D721Med (cell line): ENCODE measurements at regions not wholly inside any gene's neighbourhood (a gene's known extent, or its start where the extent isn't known, plus 50 kb on each side); places are given as distances from the start of the nearest gene placed in this dataset.

Experiments
- DNase-seq: peaks from one replicate; pipeline ENCODE4 v3.0.0; 2011; ENCODE audit warnings: low spot score; ENCODE audit not compliant: insufficient read length
- FAIRE-seq: peaks from 2 replicates; lab custom pipeline; 2011; peaks lifted over from hg19 to GRCh38; lab: Jason Lieb, UNC
- TF ChIP-seq, protein P1 (sequence below): IDR thresholded peaks from 2 replicates; pipeline ENCODE4 v1.5.1; 2012; ENCODE audit warnings: mild to moderate bottlenecking, control low read depth; ENCODE audit not compliant: insufficient read depth; ENCODE audit errors: missing control alignments

DNA sequence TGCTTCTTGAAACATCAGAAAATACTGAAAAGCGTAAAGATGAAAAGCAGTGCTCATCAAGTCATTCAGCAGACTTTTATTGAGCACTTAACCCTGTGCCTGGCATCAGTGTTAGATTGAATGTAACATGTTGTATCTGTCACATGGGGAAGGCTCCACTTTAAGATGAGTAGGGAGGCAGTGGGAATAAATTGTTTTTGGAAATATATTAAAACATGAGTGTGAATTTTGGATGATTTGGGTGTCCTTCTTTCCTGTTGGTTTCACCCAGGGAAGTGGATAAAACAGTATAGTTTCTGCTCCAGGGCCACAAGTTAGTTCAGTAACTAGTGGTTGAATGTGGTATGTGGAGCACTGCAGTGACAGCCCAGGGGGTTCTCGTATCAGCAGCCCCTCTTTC is 301.4 kb upstream of the TPM1 start:
- DNase-seq (no peak), FAIRE-seq (no peak)
- TF ChIP-seq, protein P1, sequence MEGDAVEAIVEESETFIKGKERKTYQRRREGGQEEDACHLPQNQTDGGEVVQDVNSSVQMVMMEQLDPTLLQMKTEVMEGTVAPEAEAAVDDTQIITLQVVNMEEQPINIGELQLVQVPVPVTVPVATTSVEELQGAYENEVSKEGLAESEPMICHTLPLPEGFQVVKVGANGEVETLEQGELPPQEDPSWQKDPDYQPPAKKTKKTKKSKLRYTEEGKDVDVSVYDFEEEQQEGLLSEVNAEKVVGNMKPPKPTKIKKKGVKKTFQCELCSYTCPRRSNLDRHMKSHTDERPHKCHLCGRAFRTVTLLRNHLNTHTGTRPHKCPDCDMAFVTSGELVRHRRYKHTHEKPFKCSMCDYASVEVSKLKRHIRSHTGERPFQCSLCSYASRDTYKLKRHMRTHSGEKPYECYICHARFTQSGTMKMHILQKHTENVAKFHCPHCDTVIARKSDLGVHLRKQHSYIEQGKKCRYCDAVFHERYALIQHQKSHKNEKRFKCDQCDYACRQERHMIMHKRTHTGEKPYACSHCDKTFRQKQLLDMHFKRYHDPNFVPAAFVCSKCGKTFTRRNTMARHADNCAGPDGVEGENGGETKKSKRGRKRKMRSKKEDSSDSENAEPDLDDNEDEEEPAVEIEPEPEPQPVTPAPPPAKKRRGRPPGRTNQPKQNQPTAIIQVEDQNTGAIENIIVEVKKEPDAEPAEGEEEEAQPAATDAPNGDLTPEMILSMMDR: no peak

DNA sequence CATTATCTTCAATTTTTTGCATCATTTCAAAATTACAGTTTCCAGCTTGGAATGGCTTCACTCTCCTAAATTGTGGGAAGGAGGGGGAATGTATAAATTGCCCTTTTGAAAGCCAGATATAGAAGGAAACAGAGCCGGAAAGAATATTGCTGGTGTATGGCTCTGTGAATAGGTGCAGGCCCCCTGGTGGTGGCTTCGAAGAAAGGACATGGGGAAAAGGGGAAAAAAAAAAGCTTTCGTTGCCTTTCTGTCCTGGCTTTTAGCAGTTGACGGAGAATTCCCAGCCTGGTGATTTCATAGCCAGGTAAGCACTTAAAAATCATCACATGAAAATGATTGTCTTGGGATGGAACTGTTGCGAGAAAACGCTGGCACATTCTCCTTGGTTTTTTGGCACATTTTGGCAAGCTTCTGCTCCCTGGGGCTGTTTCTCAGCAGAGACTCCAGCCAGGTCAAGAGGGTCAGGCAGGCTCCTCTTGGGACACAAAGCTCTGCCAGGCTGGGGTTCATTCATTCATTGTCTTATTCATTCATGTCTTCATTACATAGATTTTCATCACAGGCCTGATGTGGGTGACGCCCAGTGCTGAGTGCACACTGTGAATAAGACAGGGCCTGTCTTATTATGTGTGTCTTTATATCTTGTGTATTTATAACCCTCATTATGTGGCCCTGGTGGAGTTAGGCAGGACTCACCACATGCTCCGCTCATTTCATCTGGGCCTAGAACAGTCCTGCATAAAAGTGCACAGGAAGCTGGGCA is 300.0 kb upstream of the TPM1 start:
- DNase-seq (no peak), FAIRE-seq (no peak)
- TF ChIP-seq, protein P1: peak; percentile 80

DNA sequence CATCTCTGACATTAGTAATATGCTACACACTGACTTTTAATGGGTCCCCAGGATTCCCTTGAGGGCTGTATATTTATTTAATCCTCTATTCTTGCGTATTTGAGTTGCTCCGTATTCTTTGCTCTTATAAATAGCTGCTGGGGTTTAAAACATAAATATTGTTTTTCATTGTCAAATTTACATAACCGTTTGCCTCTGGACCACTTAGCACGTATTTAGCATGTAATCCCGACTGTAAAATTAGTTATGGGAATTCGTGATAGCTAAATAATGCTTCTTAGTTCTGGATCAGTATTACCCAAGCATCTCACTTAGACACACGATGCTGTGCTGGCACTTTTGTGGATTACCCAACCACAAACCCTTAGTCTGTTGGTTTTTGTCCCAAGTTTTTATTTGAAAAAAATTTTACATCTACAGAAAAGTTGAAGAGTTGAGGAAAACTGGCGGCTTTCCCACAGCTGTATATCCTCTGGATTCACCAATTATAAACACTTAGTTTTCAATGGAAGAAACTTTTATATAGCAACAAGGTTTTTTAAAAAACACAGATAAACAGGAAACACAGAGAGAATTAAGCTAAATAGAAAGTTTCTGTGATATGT is 296.8 kb upstream of the TPM1 start:
- no peak for DNase-seq
- no peak for FAIRE-seq
- TF ChIP-seq, protein P1: no peak

DNA sequence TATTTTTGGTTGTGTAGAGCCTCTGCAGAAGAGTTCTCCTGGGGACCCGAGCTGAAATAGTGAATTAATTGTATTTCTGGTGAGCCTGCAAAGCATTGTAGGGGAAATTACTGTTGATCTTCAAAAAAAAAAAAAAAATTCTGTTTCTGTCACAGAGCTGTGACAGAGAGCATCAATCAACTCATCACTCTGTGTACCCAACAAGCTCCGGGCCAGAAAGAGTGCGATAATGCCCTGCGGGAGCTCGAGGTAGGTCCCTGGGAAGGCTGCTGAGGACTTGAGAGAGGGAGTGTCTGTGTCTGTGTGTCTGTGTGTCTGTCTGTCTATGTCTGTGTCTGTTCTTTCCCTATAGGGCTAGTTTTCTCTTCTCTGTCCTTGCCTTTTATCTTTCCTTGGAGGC is 294.4 kb upstream of the TPM1 start:
- no peak for DNase-seq
- no peak for FAIRE-seq
- TF ChIP-seq, protein P1: no peak

DNA sequence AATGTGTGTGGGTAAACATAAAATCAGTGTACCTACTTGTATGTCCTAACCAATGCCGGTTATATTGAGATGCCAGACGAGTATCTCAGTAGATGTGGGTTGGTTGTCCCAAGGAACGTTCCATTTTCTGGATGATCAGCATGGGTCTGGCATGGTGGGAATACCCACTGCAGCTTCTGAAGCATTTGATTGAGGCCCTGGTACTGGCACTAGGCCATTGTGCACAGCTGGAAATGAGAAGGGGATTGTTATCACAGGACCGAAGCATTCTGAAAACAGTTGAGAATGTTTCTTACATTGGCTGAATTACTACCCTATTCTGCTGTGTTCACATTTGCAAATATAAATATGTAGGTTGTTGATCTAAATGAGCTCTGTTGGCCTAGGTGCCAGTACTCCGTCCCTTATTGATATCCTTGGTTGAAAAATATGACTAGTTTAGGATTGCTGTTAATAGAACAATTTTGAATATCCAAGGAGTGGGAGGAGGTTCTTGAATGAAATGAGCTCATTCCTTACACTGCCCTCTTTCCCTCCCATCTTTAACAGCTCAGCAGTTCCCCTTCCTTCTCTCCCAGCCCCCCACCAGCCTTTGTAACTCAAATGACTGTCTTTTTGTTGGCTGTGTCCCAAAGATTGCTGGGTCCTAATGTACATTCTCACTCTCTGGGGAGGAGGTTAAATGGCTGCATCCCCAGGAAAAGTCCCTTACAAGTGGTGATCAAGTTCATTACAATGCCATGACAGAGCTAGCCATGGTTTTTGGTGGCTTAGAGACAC is 293.3 kb upstream of the TPM1 start:
- TF ChIP-seq, protein P1: no peak
- DNase-seq (no peak), FAIRE-seq (no peak)

DNA sequence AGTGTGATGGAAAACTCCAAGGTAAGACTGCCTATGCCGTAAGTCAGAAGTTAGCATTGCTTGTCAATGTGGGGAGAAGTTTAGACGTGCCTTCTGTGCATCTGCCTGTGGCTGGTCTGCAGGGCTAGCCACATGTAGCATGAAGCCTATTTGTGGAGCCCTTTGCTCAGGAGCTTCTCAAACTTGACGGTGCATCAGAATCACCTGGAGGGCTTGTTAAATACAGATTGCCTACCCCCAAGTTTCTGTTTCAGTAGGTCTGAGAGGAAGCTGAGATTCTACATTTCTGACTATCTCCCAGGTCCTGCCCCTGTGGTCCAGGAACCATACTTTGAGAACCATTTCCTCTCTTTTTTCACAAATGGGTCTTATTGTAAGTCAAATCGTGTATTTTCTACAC is 292.1 kb upstream of the TPM1 start:
- no peak for DNase-seq
- TF ChIP-seq, protein P1: no peak
- FAIRE-seq: no peak
